Smooth muscle cell (in vitro differentiated cells): ENCODE measurements at regions not wholly inside any gene's neighbourhood (a gene's known extent, or its start where the extent isn't known, plus 50 kb on each side); places are given as distances from the start of the nearest gene placed in this dataset.
A peak's percentile ranks its signal among the peaks of the same experiment; 100 is the strongest.

Experiments used
- DNase-seq: peaks from one replicate; lab custom pipeline; 2025; ENCODE audit not compliant: unreplicated experiment; lab: John Stamatoyannopoulos, UW
- H2AFZ ChIP-seq: fragments of 200-600 bp; sonication (generic); 2 replicates; pipeline ENCODE4 v1.6.0; 2016; ENCODE audit warnings: antibody characterized with exemption, low read depth, mild to moderate bottlenecking
- H3F3A ChIP-seq: fragments of 200-600 bp; sonication (generic); 2 replicates; pipeline ENCODE4 v1.6.0; 2017; ENCODE audit warnings: antibody characterized with exemption, low read depth
- H3K27ac ChIP-seq: fragments of 200-600 bp; sonication (generic); 2 replicates; pipeline ENCODE4 v1.5.1; 2016; ENCODE audit warnings: low read depth, mild to moderate bottlenecking
- H3K27me3 ChIP-seq: fragments of 200-600 bp; sonication (generic); 2 replicates; pipeline ENCODE4 v1.6.1; 2016; ENCODE audit warnings: low read depth, mild to moderate bottlenecking
- H3K36me3 ChIP-seq: fragments of 200-600 bp; sonication (generic); 2 replicates; pipeline ENCODE4 v1.5.1; 2016; ENCODE audit warnings: low read depth
- H3K4me1 ChIP-seq: fragments of 200-600 bp; sonication (generic); 2 replicates; pipeline ENCODE4 v1.5.1; 2016; ENCODE audit warnings: low read depth
- H3K4me2 ChIP-seq: fragments of 200-600 bp; sonication (generic); 2 replicates; pipeline ENCODE4 v1.6.0; 2016; ENCODE audit warnings: mild to moderate bottlenecking
- H3K4me3 ChIP-seq: fragments of 200-600 bp; sonication (generic); 2 replicates; pipeline ENCODE4 v1.5.1; 2016; ENCODE audit warnings: mild to moderate bottlenecking
- H3K79me2 ChIP-seq: fragments of 200-600 bp; sonication (generic); 2 replicates; pipeline ENCODE4 v1.6.0; 2016; ENCODE audit warnings: low read depth, mild to moderate bottlenecking
- H3K9ac ChIP-seq: fragments of 200-600 bp; sonication (generic); 2 replicates; pipeline ENCODE4 v1.6.0; 2016; ENCODE audit warnings: low read depth
- H3K9me3 ChIP-seq: fragments of 200-600 bp; sonication (generic); replicated peaks from 2 replicates; pipeline ENCODE4 v1.5.1; 2016; ENCODE audit warnings: low read depth
- H4K20me1 ChIP-seq: fragments of 200-600 bp; sonication (generic); 2 replicates; pipeline ENCODE4 v1.6.0; 2016; ENCODE audit warnings: low read depth
- WGBS: methylation state at CpG from one replicate; pipeline ENCODE4 v1.1.7; 2016; ENCODE audit warnings: low lambda C conversion rate; 5-methylcytosine and 5-hydroxymethylcytosine counted together
- TF ChIP-seq, protein P1 (sequence below): fragments of 200-600 bp; sonication (generic); IDR thresholded peaks from 2 replicates; pipeline ENCODE4 v1.5.1; 2017; ENCODE audit warnings: borderline replicate concordance, mild to moderate bottlenecking, antibody characterized with exemption; ENCODE audit not compliant: insufficient read depth, poor library complexity, severe bottlenecking

DNA sequence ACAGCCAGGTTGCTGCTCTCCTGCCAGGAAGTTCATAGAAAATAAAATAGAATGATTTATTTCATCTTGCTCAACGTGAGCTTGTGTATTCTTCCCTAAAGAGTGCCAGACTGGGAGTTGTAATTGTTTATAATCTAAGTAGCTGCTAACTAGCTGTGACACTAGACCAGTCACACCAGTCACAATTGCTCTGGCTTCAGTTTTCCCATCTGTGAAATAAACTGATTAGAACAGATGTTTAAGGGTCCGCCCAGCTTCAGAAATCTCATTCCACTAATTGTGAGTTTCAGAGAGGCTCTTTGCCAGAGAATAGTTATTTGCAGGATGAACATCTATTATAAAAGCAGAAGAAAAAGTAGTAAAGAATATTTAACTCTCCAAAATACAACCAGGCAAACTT is 55.6 kb upstream of the ZDHHC17 start:
- Histone ChIP-seq H4K20me1 (no peaks in the 10 kb centered on the region), H3K36me3 (no peaks in the 10 kb centered on the region), H3K27me3 (no peaks in the 10 kb centered on the region), H3K4me2 (no peak overlapping the region), H2AFZ (peak overlapping the region; percentile 74), H3K27ac (no peak overlapping the region), H3K4me1 (peaks cover 15% of the 10 kb centered on the region), H3K79me2 (no peaks in the 10 kb centered on the region), H3K9me3 (no peaks in the 10 kb centered on the region), H3K4me3 (no peak overlapping the region), H3K9ac (no peak overlapping the region), H3F3A (peaks cover 6% of the 10 kb centered on the region)
- TF ChIP-seq, protein P1, sequence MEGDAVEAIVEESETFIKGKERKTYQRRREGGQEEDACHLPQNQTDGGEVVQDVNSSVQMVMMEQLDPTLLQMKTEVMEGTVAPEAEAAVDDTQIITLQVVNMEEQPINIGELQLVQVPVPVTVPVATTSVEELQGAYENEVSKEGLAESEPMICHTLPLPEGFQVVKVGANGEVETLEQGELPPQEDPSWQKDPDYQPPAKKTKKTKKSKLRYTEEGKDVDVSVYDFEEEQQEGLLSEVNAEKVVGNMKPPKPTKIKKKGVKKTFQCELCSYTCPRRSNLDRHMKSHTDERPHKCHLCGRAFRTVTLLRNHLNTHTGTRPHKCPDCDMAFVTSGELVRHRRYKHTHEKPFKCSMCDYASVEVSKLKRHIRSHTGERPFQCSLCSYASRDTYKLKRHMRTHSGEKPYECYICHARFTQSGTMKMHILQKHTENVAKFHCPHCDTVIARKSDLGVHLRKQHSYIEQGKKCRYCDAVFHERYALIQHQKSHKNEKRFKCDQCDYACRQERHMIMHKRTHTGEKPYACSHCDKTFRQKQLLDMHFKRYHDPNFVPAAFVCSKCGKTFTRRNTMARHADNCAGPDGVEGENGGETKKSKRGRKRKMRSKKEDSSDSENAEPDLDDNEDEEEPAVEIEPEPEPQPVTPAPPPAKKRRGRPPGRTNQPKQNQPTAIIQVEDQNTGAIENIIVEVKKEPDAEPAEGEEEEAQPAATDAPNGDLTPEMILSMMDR, result no peak
- 47% methylated on average over 2 of the region's 2 CpGs for WGBS
- DNase-seq, result no peak

DNA sequence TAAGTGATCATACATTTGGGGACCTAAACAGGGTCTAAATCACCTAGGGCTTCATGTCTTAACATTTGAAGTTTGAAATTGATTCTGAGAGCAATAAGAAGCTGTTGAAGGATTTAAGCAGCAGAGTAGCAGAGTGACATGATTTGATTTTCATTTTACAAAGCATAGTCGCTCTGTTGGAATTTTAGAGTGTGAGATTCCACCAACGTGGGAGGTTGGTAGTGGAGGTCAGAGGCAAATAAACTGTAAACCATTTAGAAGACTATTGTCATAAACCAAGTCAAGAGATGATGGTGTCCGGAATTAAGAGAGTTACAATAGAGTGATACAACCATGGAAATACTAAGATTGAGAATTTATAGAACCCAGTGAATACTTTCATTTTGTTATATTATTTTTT is 52.7 kb upstream of the ZDHHC17 start:
- Histone ChIP-seq H3K27ac (no peak overlapping the region), H3K36me3 (no peaks in the 10 kb centered on the region), H3F3A (no peaks in the 10 kb centered on the region), H4K20me1 (no peaks in the 10 kb centered on the region), H3K4me1 (peaks cover 15% of the 10 kb centered on the region), H3K4me3 (no peak overlapping the region), H3K9me3 (no peaks in the 10 kb centered on the region), H2AFZ (no peak overlapping the region), H3K79me2 (no peaks in the 10 kb centered on the region), H3K4me2 (peak overlapping the region; percentile 15), H3K27me3 (no peaks in the 10 kb centered on the region), H3K9ac (no peak overlapping the region)
- WGBS, result 56% methylated on average over 3 of the region's 3 CpGs
- DNase-seq, result no peak
- TF ChIP-seq, protein P1, result no peak

DNA sequence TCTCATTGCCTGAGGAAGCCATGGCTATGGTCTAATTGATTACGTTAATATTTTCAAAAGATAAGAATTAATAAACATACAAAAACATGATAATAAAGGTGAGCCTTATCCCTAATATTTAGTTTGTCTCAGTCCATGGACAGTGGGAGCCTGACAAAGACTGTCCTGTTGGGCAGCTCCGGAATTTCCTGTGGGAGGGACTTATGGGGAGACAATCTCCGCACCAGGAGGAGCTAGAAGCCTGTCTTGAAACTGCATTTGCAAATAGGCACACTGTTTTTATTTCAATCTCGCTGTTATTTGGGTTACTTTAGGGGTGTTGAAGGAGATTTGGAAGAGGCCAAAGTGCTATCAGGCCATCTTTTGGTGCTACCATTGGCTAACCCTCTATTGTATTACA is 50.8 kb upstream of the ZDHHC17 start:
- Histone ChIP-seq H2AFZ (peak overlapping the region; percentile 3), H3K4me1 (peaks cover 11% of the 10 kb centered on the region), H3F3A (peaks cover 2% of the 10 kb centered on the region), H3K9me3 (no peaks in the 10 kb centered on the region), H3K27ac (no peak overlapping the region), H3K4me3 (no peak overlapping the region), H3K4me2 (peak overlapping the region; percentile 38), H4K20me1 (no peaks in the 10 kb centered on the region), H3K27me3 (no peaks in the 10 kb centered on the region), H3K36me3 (no peaks in the 10 kb centered on the region), H3K9ac (no peak overlapping the region), H3K79me2 (no peaks in the 10 kb centered on the region)
- no peak for DNase-seq
- 48% methylated on average over 4 of the region's 4 CpGs for WGBS
- TF ChIP-seq, protein P1, result no peak

DNA sequence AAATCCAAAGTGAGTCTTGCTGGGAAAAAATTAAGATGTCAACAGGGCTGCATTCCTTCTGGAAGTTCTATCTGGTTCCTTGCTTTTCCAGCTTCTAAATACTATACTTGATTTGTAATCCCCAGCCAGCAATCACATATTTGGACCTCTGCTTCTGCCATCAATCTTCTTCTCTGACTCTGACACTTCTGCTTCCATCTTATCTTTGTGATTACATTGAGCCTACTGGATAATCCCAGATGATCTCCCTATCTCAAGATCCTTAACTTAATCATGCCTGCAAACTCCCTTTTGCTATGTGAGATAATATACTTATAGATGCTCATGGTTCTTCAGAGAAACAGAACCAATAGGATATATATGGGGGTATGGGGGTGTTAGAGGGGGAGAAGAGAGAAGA is 49.9 kb upstream of the ZDHHC17 start:
- H3F3A ChIP-seq, result peaks cover 5% of the 10 kb centered on the region
- no peak overlapping the region for H2AFZ ChIP-seq
- H3K4me2 ChIP-seq, result no peak overlapping the region
- peaks cover 20% of the 10 kb centered on the region for H3K4me1 ChIP-seq
- TF ChIP-seq, protein P1, result no peak
- no peaks in the 10 kb centered on the region for H3K9me3 ChIP-seq
- H3K79me2 ChIP-seq, result no peaks in the 10 kb centered on the region
- no peak overlapping the region for H3K27ac ChIP-seq
- H4K20me1 ChIP-seq, result no peaks in the 10 kb centered on the region
- no peak overlapping the region for H3K4me3 ChIP-seq
- no peak overlapping the region for H3K9ac ChIP-seq
- DNase-seq, result no peak
- no peaks in the 10 kb centered on the region for H3K36me3 ChIP-seq
- no peaks in the 10 kb centered on the region for H3K27me3 ChIP-seq
